HG03159 (cell line): ENCODE measurements at regions not wholly inside any gene's neighbourhood (a gene's known extent, or its start where the extent isn't known, plus 50 kb on each side); places are given as distances from the start of the nearest gene placed in this dataset.

ENCODE experiments used
- ATAC-seq: cut with Tn5 transposase; IDR thresholded peaks from one replicate; pipeline ENCODE4 v1.9.1; 2021; ENCODE audit warnings: mild to moderate bottlenecking, moderate library complexity; ENCODE audit not compliant: unreplicated experiment

GRCh38 chr6:145175470-145175869 is 559.9 kb downstream of the EPM2A start:
- no peak for ATAC-seq

GRCh38 chr6:145178391-145178790 is 556.9 kb downstream of the EPM2A start:
- no peak for ATAC-seq

GRCh38 chr6:145187491-145188206 is 547.7 kb downstream of the EPM2A start:
- no peak for ATAC-seq

GRCh38 chr6:145189836-145190235 is 545.5 kb downstream of the EPM2A start:
- no peak for ATAC-seq

DNA sequence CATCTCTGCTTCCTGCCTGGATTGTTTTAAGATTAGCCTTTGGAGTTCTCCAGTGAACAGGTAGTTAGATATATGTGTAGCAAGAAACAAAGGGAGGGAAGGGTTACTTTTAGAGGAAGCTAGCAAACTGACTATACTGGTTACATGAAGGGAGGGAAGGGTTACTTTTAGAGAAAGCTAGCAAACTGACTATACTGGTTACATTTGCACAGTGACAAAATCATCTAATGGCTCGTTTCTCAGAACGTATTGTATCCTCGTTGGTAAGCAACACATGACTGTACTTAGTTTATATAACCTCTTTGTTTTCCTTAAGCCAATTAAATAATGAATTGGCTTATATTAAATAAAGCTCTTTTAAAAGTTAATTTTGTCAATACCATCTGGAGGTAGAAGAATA is 540.9 kb downstream of the EPM2A start:
- no peak for ATAC-seq

- ATAC-seq: no peak
Measured at GRCh38 chr6:145199961-145200360, 535.4 kb downstream of the EPM2A start.

DNA sequence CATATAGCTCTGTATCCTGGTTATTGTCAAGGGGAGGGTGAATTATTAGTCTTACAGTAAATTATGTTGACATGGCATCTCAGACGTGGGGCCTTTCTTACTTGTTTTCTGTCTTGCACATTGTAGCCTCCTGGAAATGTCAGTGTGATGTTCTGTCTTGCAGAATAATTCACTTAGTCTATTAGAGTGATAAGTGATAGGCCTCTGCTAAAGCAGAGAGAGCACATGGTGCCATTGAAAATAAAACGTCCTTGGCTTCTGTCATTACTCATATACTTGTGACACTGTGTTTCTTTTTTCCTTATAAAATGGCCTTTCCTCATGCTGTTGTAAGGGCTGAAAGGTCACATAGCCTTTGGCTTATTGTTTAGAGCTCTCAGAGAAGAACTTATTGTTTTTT is 531.0 kb downstream of the EPM2A start:
- ATAC-seq: no peak

DNA sequence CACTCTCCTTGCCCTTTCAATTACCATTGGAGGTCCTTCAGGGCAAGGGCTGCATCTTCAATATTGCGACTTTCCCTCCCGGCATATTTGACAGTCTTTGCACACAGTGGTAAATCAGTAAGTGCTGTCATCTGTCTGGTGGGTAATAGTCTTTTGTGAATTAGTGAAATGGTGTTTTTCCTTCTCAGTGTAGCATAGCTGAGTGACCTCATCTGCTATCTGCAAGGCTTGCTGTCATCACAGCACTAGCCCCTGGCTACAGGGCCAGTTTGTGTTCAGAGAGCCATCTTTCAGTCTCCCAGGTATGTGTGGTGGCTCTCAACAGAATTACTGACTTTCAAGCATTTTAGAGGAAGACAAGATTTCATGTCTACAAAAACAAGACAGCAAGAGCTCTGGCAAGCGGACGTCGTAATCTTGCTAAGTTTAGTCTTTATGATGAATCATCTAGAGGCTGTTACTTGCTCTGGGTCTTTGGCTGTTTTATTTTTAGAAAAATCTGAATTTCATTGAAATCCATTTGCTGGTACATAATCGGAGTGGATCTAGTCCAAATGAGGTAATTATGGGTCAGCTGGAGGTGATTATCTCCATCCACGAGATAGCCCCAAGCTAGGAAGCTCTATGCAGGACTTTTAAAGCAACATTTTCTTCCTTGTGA is 528.9 kb downstream of the EPM2A start:
- no peak for ATAC-seq

- ATAC-seq: no peak
Measured at GRCh38 chr6:145208474-145208873, 526.8 kb downstream of the EPM2A start.

- ATAC-seq: no peak
Measured at GRCh38 chr6:145209272-145209671, 526.0 kb downstream of the EPM2A start.

DNA sequence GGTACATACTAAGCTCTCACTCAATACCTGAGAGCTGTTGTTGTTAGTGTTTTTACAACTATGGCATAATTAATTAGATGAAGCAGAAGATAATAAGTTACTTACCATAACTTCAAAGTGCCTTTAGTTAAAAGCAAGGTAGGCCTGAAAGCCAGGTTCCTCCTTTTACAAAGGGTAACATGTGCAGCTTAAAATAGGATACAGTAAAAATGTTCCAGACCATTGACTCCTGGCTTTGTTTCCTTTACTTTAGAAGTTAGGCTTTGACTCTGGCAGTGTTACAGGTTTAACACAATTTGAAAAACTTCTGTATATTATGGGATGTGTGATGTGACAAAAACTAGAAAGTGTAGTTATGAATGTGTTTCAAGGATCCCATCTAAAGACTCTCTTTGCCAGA is 522.5 kb downstream of the EPM2A start:
- ATAC-seq: peak; percentile 35

DNA sequence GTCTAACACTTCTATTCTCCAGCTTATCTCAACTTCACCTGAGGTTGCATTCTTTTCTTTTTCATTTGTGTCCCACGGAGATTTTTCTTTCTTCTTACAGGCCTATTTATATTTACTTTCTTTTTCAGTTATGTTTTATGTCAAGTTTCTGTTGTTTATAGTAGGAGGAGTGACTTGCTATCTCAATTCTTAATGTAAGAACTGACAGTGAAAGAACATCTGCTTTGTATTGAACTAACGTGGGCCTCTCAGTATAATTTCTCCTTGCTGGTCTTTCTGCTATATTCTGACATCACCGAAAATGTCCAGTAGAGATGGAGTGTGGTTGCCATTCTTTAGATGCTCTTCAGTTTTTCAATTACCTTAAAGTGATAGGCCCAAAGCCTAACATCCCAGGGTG is 521.7 kb downstream of the EPM2A start:
- peak; percentile 76 for ATAC-seq

DNA sequence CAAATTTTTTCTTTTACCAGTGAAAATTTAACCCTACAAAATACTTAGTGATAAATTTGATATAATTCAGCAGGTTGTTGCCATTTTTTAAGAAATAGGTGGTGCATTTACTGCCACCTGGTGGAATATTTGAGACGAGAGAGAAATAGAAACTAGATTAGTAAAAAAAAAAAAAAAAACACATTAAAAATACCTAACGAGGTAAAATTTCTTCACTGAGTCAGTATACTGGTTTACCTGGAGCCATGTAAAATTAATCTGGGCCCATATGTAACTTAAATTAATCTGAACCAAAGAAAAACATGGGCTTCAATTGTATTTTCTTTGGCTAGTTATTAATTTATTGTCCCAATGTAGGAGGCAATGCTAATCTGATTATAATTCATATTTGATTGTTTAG is 520.8 kb downstream of the EPM2A start:
- ATAC-seq: no peak

GRCh38 chr6:145224450-145224849 is 510.9 kb downstream of the EPM2A start:
- no peak for ATAC-seq

DNA sequence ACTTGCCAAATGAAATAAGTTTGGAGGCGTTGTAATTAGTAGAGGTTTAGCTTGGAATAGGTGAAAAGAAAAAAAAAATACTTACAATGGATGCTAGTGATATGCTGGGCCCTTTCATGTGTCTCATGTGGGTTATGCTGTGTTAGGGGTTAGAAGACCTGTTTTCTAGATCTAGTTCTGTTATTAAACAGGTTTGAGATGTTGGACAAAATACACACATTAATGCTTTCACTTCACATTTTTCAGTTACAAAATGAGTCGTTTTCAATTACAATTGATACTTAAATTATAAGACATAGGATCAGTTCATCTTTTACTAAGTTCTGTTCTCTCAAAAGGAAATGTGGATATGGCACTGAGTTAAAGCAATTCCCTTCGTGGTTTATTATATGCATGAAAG is 509.8 kb downstream of the EPM2A start:
- no peak for ATAC-seq

- ATAC-seq: no peak
Measured at GRCh38 chr6:145227593-145227992, 507.7 kb downstream of the EPM2A start.

DNA sequence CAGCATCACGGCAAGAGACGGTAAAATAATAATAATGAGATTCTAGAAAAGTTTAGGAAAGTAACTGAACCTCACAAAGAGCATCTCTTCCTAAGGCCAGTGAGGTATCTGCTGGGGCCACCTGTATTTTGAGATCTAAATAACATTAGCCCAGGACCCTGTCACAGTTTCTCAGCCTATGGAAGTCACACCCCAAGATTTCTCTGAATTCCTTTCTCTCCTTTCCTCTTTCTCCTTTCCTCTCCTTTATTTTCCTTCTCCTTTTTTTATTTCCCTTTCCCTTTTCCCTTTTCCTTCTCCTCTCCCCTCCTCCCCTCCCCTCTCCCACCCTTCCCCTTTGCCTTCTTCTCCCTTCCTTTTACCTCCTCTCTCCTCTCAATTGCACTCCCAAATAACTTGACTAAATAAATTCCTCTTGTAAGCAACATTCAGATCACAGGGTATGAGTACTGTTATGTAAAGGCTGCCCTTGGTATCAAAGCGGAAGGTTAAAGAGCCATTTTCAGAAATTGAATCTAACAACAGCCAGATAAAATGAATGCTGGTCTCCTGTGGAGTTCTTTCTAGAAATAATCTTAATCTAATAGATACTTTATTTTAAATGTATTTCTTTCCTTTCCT is 506.2 kb downstream of the EPM2A start:
- ATAC-seq: no peak

DNA sequence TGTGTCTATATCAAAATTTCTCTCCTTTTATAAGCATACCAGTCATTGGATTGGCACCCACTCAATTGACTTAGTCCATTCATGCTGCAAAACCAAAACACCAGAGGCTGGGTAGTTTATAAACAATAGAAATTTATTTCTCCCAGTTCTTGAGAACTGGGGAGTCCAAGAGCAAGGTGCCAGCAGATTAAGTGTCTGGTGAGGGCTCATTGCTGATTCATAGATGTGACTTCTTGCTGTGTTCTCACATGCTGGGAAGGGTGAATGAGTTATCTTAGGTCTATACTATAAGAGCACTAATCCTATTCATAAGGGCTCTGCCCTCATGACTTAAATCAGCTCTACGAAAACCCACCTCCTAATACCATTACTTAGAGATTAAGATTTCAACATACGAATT is 501.4 kb downstream of the EPM2A start:
- no peak for ATAC-seq

- no peak for ATAC-seq
Measured at GRCh38 chr6:145235207-145235606, 500.1 kb downstream of the EPM2A start.

DNA sequence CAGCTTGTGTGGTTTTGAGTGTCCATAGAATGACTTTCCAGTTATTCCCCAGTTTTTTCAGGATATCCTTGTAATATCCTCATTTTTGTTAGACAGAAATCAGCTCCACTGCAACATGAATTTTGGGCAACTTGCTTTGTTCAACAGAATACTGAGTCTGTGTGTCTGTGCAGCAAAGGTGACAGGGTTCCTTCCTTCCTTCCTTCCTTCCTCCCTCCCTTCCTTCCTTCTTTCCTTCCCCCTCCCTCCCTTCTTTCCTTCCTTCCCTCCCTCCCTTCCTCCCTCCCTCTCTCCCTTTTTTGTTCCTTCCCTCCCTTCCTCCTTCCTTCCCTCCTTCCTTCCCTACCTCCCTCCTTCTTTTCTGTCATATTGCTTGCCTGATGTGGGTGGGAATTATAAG is 496.5 kb downstream of the EPM2A start:
- no peak for ATAC-seq

DNA sequence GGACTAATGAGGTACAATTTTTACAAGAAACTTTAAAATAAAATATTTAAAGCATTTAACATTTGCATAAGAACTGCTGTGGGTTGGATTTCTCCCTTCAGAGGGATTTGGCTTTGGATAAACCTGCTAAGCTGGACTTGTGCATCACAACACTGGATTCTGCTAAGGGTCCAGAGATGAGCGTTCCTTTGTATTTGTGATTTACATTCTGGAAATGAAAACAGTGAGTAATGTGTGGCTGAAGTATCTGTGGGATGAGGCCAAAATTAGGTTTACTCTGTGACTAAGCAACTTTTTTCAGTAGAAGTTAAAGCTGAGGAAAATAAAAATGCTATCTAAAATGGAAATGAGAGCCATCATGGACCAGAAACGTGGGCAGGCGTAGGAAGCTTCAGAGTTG is 494.3 kb downstream of the EPM2A start:
- no peak for ATAC-seq

- ATAC-seq: no peak
Measured at GRCh38 chr6:145241721-145242120, 493.6 kb downstream of the EPM2A start.
